GM12878 (cell line): ENCODE measurements at regions not wholly inside any gene's neighbourhood (a gene's known extent, or its start where the extent isn't known, plus 50 kb on each side); places are given as distances from the start of the nearest gene placed in this dataset.

Experiments used
- CTCF ChIP-seq, 3 experiments: IDR thresholded peaks in 2 of 3; conservative IDR thresholded peaks in 1 of 3; 2 replicates each; pipeline ENCODE4 v1.5.1; 2011; ENCODE audit warnings: low read depth in 3 of 3, low read length in 3 of 3, mild to moderate bottlenecking in 3 of 3, control low read depth in 2 of 3, moderate library complexity in 2 of 3, inconsistent platforms in 1 of 3, mixed read lengths in 1 of 3; ENCODE audit not compliant: control insufficient read depth in 2 of 3, insufficient read depth in 1 of 3; ENCODE audit errors: extremely low read depth in 1 of 3
- EZH2 ChIP-seq: IDR thresholded peaks from 2 replicates; pipeline ENCODE4 v1.6.1; 2012; ENCODE audit warnings: low read depth, mild to moderate bottlenecking, control low read depth, inconsistent platforms, low read length, borderline replicate concordance; ENCODE audit not compliant: control insufficient read depth
- KAT2A ChIP-seq: conservative IDR thresholded peaks from 2 replicates; pipeline ENCODE4 v1.6.1; 2011; ENCODE audit warnings: low read depth, low read length; ENCODE audit not compliant: control insufficient read depth
- KDM1A ChIP-seq: fragments of 200-600 bp; sonication (generic); IDR thresholded peaks from 2 replicates; pipeline ENCODE4 v1.6.1; 2016; ENCODE audit warnings: borderline replicate concordance
- NR2C2 ChIP-seq: IDR thresholded peaks from 2 replicates; pipeline ENCODE4 v1.6.1; 2011; ENCODE audit warnings: borderline replicate concordance, low read depth; ENCODE audit not compliant: control insufficient read depth, insufficient read length
- POLR2A ChIP-seq: IDR thresholded peaks from 2 replicates; pipeline ENCODE4 v1.6.1; 2011; ENCODE audit warnings: low read depth, mild to moderate bottlenecking, low read length
- POLR2AphosphoS5 ChIP-seq: IDR thresholded peaks from 2 replicates; pipeline ENCODE4 v1.6.1; 2011; ENCODE audit warnings: mild to moderate bottlenecking, low read length, inconsistent platforms
- RAD21 ChIP-seq: IDR thresholded peaks from 2 replicates; pipeline ENCODE4 v1.6.1; 2011; ENCODE audit warnings: mild to moderate bottlenecking, low read depth, low read length, moderate library complexity; ENCODE audit not compliant: insufficient read depth
- SIN3A ChIP-seq: IDR thresholded peaks from 2 replicates; pipeline ENCODE4 v1.6.1; 2012; ENCODE audit warnings: low read depth, low read length, improper control_type of control experiment
- TAF1 ChIP-seq: IDR thresholded peaks from 2 replicates; pipeline ENCODE4 v1.6.1; 2011; ENCODE audit warnings: mild to moderate bottlenecking, low read depth, low read length, borderline replicate concordance
- USF2 ChIP-seq: IDR thresholded peaks from 2 replicates; pipeline ENCODE4 v1.6.1; 2011; ENCODE audit warnings: low read depth, low read length, improper control_type of control experiment, borderline replicate concordance
- YY1 ChIP-seq: IDR thresholded peaks from 2 replicates; pipeline ENCODE4 v1.6.1; 2011; ENCODE audit warnings: low read depth, mild to moderate bottlenecking, low read length
- ZSCAN29 ChIP-seq: fragments of 450-650 bp; IDR thresholded peaks from 2 replicates; pipeline ENCODE4 v1.6.1; 2017; ENCODE audit warnings: mild to moderate bottlenecking, moderate library complexity

GRCh38 chr20:19909725-19910124 lies 107.4 kb upstream of the NAA20 start:
- TF ChIP-seq RAD21 (no peak), POLR2A (no peak), SIN3A (no peak), KAT2A (no peak), YY1 (no peak), NR2C2 (no peak), USF2 (no peak), POLR2AphosphoS5 (no peak), CTCF (IDR thresholded peaks at IDR 0.05 in 2 of 3, conservative IDR thresholded peaks at IDR 0.05 in 1 of 3; ENCODE audit: control insufficient read depth in 2 of 3, extremely low read depth in 1 of 3, insufficient read depth in 1 of 3, low read depth in 3 of 3, low read length in 3 of 3) (no peak), ZSCAN29 (no peak), TAF1 (no peak), EZH2 (no peak), KDM1A (no peak)
